GM21717 (cell line): ENCODE measurements at regions not wholly inside any gene's neighbourhood (a gene's known extent, or its start where the extent isn't known, plus 50 kb on each side); places are given as distances from the start of the nearest gene placed in this dataset.
"Not testable (repeated sequence)": the region's sequence is repeated elsewhere in the genome, so short reads cannot be mapped to it uniquely, and the experiment has no call there.

Experiments used
- ATAC-seq: cut with Tn5 transposase; IDR thresholded peaks from one replicate; pipeline ENCODE4 v1.9.1; 2021; ENCODE audit warnings: mild to moderate bottlenecking, moderate library complexity; ENCODE audit not compliant: unreplicated experiment

- no peak for ATAC-seq
These were observed 72.3 kb upstream of the SNTG2 start for GRCh38 chr2:878245-878930.

DNA sequence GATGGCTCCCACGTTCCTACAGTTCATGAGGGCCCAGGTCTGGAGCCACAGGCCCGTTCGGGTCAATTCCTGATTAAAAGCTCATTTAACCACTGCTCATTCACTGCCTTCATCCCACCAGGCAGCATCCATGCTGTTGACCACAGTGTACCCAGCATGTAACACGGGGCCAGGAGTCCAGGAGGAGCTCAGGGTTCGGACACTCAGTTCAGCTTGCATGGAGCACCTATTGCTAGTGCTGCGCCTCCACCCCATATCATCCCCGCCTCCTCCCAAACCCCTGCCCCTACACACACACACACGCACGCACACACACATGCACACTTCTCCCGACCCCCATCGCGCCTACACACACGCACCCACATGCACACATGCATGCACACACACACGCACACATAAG is 72.9 kb upstream of the SNTG2 start:
- ATAC-seq: no peak

DNA sequence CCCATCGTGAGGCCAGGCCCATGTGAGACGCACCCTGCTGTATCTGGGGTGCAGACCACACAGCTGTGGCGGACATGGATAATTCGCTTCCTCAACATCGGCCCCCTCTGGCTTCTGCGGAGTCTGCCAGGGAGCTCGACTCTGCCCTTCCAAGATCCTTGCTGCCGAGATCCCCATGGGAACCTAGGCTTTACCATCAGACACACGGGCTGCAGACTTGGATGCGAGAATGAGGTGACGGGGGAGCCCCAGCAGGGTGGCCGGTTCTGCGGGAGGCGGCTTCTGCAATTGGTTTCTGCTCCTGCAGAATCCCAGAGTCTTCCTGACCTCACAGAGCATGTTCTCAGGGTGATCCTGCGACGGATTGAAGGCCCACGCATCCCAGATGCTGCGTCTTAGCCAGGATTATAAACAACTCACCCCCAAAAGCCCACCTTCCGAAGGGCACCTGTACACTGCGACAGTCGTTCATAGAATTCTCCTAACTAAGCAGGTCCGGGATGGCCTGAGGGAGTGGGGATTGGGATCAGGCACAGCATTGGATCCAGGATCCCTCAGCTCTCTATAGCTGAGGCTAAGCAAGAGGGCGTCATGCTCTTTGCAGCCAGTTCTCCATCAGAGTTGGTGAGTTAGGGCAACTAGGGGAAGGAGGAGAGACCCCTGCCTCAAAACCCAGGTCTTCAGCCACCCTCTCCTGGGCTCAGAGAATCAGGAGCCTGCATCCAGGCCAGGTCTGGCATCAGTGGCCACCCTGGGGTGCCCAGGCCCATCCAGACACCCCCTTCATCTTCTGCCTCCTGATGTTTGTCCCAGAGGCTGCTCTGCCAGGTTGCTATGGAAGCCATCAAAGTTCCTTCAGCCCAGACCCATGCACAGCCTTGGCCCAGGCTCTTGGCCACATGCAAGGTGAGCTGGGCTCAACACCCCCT is 74.7 kb upstream of the SNTG2 start:
- no peak for ATAC-seq

GRCh38 chr2:873651-874580 is 76.7 kb upstream of the SNTG2 start:
- no peak for ATAC-seq

- ATAC-seq: no peak
These were observed 77.6 kb upstream of the SNTG2 start for GRCh38 chr2:873027-873426.

GRCh38 chr2:871926-872680 is 78.5 kb upstream of the SNTG2 start:
- ATAC-seq: no peak

DNA sequence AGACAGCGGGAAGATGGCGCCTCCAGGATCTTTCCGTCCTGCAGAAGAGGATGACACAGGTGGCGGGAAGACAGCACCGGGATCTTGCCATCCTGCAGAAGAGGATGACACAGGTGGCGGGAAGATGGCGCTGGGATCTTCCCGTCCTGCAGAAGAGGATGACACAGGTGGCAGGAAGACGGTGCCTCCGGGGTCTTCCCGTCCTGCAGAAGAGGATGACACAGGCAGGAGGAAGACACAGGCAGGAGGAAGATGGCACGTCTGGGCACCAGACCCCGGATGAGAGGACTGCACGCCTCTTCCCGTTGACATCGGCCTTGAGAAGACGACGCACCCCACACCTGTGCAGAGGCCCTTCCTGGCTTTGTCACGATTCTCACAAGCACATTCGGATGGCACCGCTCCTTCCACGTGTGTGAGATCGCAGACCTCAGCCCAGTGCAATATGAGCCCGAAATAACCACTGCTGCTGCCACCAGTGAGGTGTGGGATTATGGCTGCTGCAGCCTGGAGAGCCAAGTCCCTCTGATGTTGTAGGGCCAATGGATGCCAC is 79.4 kb upstream of the SNTG2 start:
- no peak for ATAC-seq

- no peak for ATAC-seq
These were observed 80.2 kb upstream of the SNTG2 start for GRCh38 chr2:870426-870825.

DNA sequence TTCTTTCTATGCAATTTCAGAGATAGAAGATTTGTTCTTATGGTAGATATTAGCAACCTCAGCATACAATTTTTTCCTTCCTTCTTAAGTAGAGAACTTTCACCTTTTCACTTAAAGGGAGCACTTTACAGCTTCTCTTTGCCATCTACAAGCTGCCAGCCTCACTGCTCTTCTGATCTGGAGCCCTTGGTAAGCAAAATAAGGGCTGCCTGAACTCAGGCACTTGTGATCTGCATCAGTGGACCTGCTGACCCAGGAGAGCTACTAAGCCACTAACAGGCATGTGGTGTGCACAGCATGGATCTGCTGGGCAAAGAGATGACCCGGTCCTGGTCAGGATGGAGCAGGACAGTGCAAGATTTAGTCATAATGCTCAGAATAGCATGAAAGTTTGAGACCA is 80.8 kb upstream of the SNTG2 start:
- no peak for ATAC-seq

GRCh38 chr2:869357-869871 is 81.2 kb upstream of the SNTG2 start:
- ATAC-seq: no peak

DNA sequence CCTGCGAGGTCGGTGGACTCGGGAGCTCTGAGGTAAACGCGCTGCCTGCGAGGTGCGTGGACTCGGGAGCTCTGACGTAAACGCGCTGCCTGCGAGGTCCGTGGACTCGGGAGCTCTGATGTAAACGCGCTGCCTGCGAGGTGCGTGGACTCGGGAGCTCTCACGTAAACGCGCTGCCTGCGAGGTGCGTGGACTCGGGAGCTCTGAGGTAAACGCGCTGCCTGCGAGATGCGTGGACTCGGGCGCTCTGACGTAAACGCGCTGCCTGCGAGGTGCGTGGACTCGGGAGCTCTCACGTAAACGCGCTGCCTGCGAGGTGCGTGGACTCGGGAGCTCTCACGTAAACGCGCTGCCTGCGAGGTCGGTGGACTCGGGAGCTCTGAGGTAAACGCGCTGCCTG is 81.8 kb upstream of the SNTG2 start:
- not testable (repeated sequence) for ATAC-seq

GRCh38 chr2:867296-867695 is 83.4 kb upstream of the SNTG2 start:
- ATAC-seq: no peak

DNA sequence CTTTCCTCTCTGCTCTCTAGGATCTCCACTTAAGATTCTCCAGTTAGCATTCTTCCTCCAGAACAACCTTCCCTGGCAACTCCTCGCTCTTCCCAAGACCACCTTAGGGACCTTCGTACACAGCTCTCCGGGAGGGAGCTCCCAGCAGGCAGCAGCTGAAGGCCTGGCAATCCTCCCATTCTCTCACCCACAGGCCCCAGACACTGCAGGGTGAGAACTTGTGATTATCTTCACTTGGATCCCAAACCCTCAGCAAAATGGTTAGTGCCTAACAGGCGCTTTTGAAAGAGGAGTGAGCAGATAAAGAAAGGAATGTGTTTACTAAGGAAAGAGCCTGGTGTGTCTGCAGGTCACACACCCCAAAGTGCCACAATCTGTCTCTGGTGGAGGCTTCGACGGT is 83.8 kb upstream of the SNTG2 start:
- ATAC-seq: no peak

DNA sequence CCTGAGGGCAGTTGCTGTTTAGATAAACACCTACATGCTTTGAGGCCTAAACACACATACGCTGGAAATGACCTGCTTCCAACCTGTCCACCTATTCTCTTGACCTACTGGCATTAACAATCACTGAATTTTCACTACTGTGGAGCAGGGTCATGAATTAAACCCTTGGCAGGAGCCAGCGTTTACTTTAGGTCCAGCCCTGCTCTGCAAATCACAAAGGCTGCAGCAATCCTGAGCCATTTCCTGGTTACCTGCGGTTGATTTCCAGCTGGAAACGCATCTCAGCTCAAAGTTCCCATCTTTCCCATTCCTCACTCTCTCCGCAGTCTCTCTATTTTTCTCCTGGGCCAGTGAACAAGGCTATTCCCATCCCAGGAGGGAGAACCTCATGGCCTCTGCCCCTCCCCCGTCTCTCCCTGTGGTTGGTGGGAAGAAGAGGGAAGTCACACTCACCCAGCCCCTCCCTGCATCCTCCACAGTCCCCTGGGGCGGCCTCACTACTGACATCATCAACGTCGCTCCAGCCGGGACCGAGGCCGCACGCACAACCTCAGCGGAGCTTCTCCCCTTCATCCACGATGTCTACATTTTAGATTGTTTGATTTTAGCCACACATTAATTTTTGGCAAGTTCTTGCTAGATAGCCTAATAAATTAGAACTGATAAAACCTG is 84.5 kb upstream of the SNTG2 start:
- ATAC-seq: no peak

DNA sequence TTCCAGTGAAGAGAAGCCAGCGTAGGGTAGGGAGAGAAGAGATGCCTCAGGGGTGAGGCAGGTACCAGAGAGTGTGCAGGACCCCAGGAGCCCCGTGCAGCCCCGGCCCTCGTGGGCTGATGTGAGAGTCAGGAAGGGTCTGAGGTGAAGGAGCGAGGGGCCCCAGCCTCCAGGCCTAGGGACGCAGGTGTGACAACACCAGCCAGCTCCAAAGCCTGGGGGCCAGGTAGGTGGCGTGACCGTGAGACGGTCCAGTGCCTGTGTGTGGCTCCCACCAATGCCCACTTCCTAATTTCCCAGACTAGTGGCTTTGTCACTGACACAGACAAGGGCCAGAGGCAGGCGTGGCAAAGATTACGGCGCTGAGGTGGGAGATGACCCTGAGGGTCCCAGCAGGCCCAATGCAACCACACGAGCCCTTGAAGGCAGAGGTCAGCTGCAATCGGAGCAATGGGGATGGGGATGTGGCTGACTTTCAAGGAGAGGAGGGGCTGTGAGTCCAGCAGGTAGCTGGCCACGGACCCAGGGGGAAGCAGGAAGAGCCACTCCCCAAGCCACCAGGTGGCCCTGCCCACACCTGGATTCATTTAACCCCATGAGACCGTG is 86.0 kb upstream of the SNTG2 start:
- ATAC-seq: no peak

DNA sequence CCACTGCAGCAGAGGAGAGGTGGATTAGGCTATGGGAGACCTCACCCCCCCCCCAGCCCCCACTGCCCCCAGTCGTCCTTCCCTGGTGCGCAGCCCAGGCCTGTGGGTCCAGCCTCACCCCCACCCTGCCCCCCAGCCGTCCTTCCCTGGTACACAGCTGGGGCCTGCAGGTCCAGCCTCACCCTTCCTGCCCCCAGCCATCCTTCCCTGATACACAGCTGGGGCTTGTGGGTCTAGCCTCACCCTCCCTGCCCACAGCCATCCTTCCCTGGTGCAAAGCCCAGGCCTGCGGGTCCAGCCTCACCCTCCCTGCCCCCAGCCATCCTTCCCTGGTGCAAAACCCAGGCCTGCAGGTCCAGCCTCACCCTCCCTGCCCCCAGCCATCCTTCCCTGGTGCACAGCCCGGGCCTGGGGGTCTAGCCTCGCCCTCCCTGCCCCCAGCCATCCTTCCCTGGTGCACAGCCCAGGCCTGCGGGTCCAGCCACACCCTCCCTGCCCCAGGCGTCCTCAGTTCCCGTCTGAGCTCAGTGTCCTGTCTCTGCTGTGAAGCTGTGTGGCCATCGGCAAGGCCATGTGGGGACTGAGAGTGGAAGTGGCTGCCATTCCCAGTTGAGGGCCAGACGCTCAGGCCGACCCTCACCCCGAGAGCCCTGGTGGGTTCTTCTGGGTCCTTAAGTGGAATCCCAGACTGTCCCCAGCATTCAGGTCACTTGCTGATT is 86.8 kb upstream of the SNTG2 start:
- no peak for ATAC-seq

- no peak for ATAC-seq
These were observed 87.8 kb upstream of the SNTG2 start for GRCh38 chr2:862731-863466.

- no peak for ATAC-seq
These were observed 88.3 kb upstream of the SNTG2 start for GRCh38 chr2:862355-862687.
